ENCODE measurements at regions not wholly inside any gene's neighbourhood (a gene's known extent, or its start where the extent isn't known, plus 50 kb on each side); places are given as distances from the start of the nearest gene placed in this dataset.

- TF ChIP-seq, protein P1, sequence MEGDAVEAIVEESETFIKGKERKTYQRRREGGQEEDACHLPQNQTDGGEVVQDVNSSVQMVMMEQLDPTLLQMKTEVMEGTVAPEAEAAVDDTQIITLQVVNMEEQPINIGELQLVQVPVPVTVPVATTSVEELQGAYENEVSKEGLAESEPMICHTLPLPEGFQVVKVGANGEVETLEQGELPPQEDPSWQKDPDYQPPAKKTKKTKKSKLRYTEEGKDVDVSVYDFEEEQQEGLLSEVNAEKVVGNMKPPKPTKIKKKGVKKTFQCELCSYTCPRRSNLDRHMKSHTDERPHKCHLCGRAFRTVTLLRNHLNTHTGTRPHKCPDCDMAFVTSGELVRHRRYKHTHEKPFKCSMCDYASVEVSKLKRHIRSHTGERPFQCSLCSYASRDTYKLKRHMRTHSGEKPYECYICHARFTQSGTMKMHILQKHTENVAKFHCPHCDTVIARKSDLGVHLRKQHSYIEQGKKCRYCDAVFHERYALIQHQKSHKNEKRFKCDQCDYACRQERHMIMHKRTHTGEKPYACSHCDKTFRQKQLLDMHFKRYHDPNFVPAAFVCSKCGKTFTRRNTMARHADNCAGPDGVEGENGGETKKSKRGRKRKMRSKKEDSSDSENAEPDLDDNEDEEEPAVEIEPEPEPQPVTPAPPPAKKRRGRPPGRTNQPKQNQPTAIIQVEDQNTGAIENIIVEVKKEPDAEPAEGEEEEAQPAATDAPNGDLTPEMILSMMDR (IDR thresholded peaks at IDR 0.05; ENCODE audit: insufficient read depth, low read length, poor library complexity, severe bottlenecking), result no peak
- TF ChIP-seq EZH2phosphoT487 (conservative IDR thresholded peaks at IDR 0.05; ENCODE audit: low read length), result no peak
Measured at GRCh38 chr2:188666503-188666902, 307.7 kb upstream of the COL3A1 start.

Measured in SU-DHL-6 (cell line).